ENCODE measurements at regions not wholly inside any gene's neighbourhood (a gene's known extent, or its start where the extent isn't known, plus 50 kb on each side); places are given as distances from the start of the nearest gene placed in this dataset.

DNA sequence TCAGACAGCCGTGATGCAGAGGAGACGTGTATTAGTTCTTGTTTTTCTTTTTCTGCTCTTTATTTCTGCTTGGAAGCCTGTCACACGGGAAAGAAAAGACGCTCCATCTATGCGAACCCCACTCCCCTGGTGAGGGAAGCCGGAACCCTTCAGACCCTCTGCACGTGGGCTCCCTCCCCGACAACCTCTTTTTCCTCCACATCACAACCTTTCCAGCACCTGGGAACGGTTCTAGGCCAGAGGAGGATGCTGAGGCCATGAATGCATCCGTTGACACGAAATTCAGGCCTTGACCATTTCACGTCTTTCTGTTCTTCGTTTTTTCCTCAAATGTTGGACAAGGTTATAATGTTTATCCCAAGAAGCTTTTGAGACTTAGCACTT is 85.3 kb upstream of the WNT7B start:
- TF ChIP-seq CTCF (IDR thresholded peaks at IDR 0.05) (no peak), POLR2AphosphoS5 (IDR thresholded peaks at IDR 0.05; ENCODE audit: low read depth, low read length) (no peak), SIN3A (IDR thresholded peaks at IDR 0.05; ENCODE audit: borderline replicate concordance, insufficient read depth, low read depth, low read length) (no peak)
- TF ChIP-seq, protein P1, sequence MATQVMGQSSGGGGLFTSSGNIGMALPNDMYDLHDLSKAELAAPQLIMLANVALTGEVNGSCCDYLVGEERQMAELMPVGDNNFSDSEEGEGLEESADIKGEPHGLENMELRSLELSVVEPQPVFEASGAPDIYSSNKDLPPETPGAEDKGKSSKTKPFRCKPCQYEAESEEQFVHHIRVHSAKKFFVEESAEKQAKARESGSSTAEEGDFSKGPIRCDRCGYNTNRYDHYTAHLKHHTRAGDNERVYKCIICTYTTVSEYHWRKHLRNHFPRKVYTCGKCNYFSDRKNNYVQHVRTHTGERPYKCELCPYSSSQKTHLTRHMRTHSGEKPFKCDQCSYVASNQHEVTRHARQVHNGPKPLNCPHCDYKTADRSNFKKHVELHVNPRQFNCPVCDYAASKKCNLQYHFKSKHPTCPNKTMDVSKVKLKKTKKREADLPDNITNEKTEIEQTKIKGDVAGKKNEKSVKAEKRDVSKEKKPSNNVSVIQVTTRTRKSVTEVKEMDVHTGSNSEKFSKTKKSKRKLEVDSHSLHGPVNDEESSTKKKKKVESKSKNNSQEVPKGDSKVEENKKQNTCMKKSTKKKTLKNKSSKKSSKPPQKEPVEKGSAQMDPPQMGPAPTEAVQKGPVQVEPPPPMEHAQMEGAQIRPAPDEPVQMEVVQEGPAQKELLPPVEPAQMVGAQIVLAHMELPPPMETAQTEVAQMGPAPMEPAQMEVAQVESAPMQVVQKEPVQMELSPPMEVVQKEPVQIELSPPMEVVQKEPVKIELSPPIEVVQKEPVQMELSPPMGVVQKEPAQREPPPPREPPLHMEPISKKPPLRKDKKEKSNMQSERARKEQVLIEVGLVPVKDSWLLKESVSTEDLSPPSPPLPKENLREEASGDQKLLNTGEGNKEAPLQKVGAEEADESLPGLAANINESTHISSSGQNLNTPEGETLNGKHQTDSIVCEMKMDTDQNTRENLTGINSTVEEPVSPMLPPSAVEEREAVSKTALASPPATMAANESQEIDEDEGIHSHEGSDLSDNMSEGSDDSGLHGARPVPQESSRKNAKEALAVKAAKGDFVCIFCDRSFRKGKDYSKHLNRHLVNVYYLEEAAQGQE (IDR thresholded peaks at IDR 0.05; ENCODE audit: insufficient read depth in 1 of 2, low read depth in 2 of 2, low read length in 1 of 2) = no peak

Data from Panc1 (cell line).